ENCODE measurements at regions not wholly inside any gene's neighbourhood (a gene's known extent, or its start where the extent isn't known, plus 50 kb on each side); places are given as distances from the start of the nearest gene placed in this dataset.

- ChIA-PET RAD21 (ENCODE audit: low non-redundant PET in 1 of 2, low total read pairs in 2 of 2, uncharacterized antibody in 2 of 2, unreplicated experiment in 2 of 2) (no interaction called here), POLR2A (no interaction called here), CTCF (interaction anchor here (1.5 to 1.9 kb wide), 2 partner anchors 11 kb away, joined by 7 to 8 read pairs; no protein-coding TSS in a partner anchor)
- no peaks in the 10 kb centered on the region for H3K79me2 ChIP-seq (ENCODE audit: insufficient read depth, low read length)
- no peaks in the 10 kb centered on the region for H3K27me3 ChIP-seq (ENCODE audit: insufficient read depth, low read length)
- H2AFZ ChIP-seq (ENCODE audit: low read depth, low read length, poor library complexity, severe bottlenecking) = no peak overlapping the region
- no peak overlapping the region for H3K9ac ChIP-seq (ENCODE audit: low read length)
- no peak overlapping the region for H3K27ac ChIP-seq (ENCODE audit: low read depth, low read length)
- H3K9me2 ChIP-seq (ENCODE audit: insufficient read depth) = no peaks in the 10 kb centered on the region
- no peaks in the 10 kb centered on the region for H3K36me3 ChIP-seq (ENCODE audit: control insufficient read depth in 1 of 2, insufficient read depth in 2 of 2, low read length in 2 of 2)
- BruUV-seq (replicated peaks) = no TSS peak
- H3K4me1 ChIP-seq (ENCODE audit: control insufficient read depth in 1 of 2, insufficient read depth in 2 of 2, low read length in 2 of 2) = no peaks in the 10 kb centered on the region
- no peak for ATAC-seq
- H3K9me3 ChIP-seq (ENCODE audit: control insufficient read depth in 1 of 2, insufficient read depth in 1 of 2, low read depth in 1 of 2, low read length in 2 of 2) = no peaks in the 10 kb centered on the region
- no peak for TF ChIP-seq ATF3 (IDR thresholded peaks at IDR 0.05)
- no peak for TF ChIP-seq TCF7L2 (IDR thresholded peaks at IDR 0.05; ENCODE audit: borderline replicate concordance, extremely low read depth, insufficient read depth, insufficient read length)
- no peak for TF ChIP-seq YY1 (IDR thresholded peaks at IDR 0.05; ENCODE audit: extremely low read depth, insufficient replicate concordance, low read depth, low read length)
- TF ChIP-seq EZH2phosphoT487 (IDR thresholded peaks at IDR 0.05; ENCODE audit: borderline replicate concordance) = no peak
- no peak for TF ChIP-seq SRF (IDR thresholded peaks at IDR 0.05; ENCODE audit: low read depth)
- no peak for TF ChIP-seq ZFX (IDR thresholded peaks at IDR 0.05)
- no peak for TF ChIP-seq RAD21 (IDR thresholded peaks at IDR 0.05; ENCODE audit: low read depth)
- TF ChIP-seq REST (IDR thresholded peaks at IDR 0.05; ENCODE audit: low read depth) = no peak
- no peak for TF ChIP-seq CTCF (IDR thresholded peaks at IDR 0.05 in 2 of 3, conservative IDR thresholded peaks at IDR 0.05 in 1 of 3; ENCODE audit: borderline replicate concordance in 1 of 3, insufficient read depth in 1 of 3, low read depth in 2 of 3, low read length in 2 of 3)
- no peak for TF ChIP-seq EZH2 (IDR thresholded peaks at IDR 0.05)
- TF ChIP-seq FOSL1 (IDR thresholded peaks at IDR 0.05; ENCODE audit: low read depth) = no peak
- no peak for TF ChIP-seq ELF1 (IDR thresholded peaks at IDR 0.05; ENCODE audit: borderline replicate concordance, low read depth)
- no peak overlapping the region for H3K4me2 ChIP-seq (ENCODE audit: low read length)
- no peak overlapping the region for H3K4me3 ChIP-seq (replicated peaks in 1 of 2; ENCODE audit: low read depth in 1 of 2, low read length in 2 of 2)
- intact Hi-C loops (cut with micrococcal nuclease) = no loop called here
- no peaks in the 10 kb centered on the region for H4K20me1 ChIP-seq (ENCODE audit: insufficient read depth)
- no peak for DNase-seq (ENCODE audit: low read depth, low spot score)
Measured at GRCh38 chr6:113317891-113318574, 539.1 kb upstream of the MARCKS start.
